ENCODE measurements at regions not wholly inside any gene's neighbourhood (a gene's known extent, or its start where the extent isn't known, plus 50 kb on each side); places are given as distances from the start of the nearest gene placed in this dataset.

GRCh38 chr2:10983711-10984110 lies 72.0 kb downstream of the KCNF1 start:
- peak overlapping the region; percentile 21 to 71 (median 57) for H3K27ac ChIP-seq
- H3K4me3 ChIP-seq, result no peak overlapping the region
- no peaks in the 10 kb centered on the region for H3K36me3 ChIP-seq
- no peaks in the 10 kb centered on the region for H3K9me3 ChIP-seq
- WGBS, 2 donors, result 68% methylated on average over 12 of the region's 12 CpGs; no CpG with 5 or more reads in 1 of the 2 donors
- no peaks in the 10 kb centered on the region for H3K27me3 ChIP-seq
- peaks cover 0 to 6% (median 0%) of the 10 kb centered on the region in 4 donors for H3K4me1 ChIP-seq
- ATAC-seq (ENCODE audit: low FRiP score in 2 of 2) (peak in 1 of 2 donors; percentile 16), DNase-seq (peak; percentile 8 to 42)
- TF ChIP-seq POLR2A (IDR thresholded peaks at IDR 0.05) (no peak), EP300 (IDR thresholded peaks at IDR 0.05) (no peak), CTCF (IDR thresholded peaks at IDR 0.05) (no peak), POLR2AphosphoS5 (IDR thresholded peaks at IDR 0.05) (no peak)

- peaks cover 0 to 6% (median 0%) of the 10 kb centered on the region in 4 donors for H3K4me1 ChIP-seq
- H3K27ac ChIP-seq, result peak overlapping the region in 1 of 4 donors; percentile 71
- DNase-seq (no peak), ATAC-seq (ENCODE audit: low FRiP score in 2 of 2) (no peak)
- H3K36me3 ChIP-seq, result no peaks in the 10 kb centered on the region
- H3K9me3 ChIP-seq, result no peaks in the 10 kb centered on the region
- no peak overlapping the region for H3K4me3 ChIP-seq
- 66 to 74% methylated on average over 6 of the region's 6 CpGs for WGBS, 2 donors
- H3K27me3 ChIP-seq, result no peaks in the 10 kb centered on the region
- TF ChIP-seq CTCF (IDR thresholded peaks at IDR 0.05) (no peak), EP300 (IDR thresholded peaks at IDR 0.05) (no peak), POLR2AphosphoS5 (IDR thresholded peaks at IDR 0.05) (no peak), POLR2A (IDR thresholded peaks at IDR 0.05) (no peak)
Measured at GRCh38 chr2:10984418-10985135, 72.8 kb downstream of the KCNF1 start.

- H3K27ac ChIP-seq, result peak overlapping the region in 1 of 4 donors; percentile 17
Measured at GRCh38 chr2:10985260-10985659, 73.5 kb downstream of the KCNF1 start.

GRCh38 chr2:10985901-10986535 lies 74.3 kb downstream of the KCNF1 start:
- no peak for ATAC-seq (ENCODE audit: low FRiP score in 2 of 2)
- Histone ChIP-seq H3K36me3 (no peaks in the 10 kb centered on the region), H3K9me3 (no peaks in the 10 kb centered on the region), H3K27ac (peak overlapping the region in 1 of 4 donors; percentile 27), H3K27me3 (no peaks in the 10 kb centered on the region), H3K4me1 (peaks cover 0 to 6% (median 0%) of the 10 kb centered on the region in 4 donors), H3K4me3 (no peak overlapping the region)
- 88 to 94% methylated on average over 8 to 9 of the region's 9 CpGs for WGBS, 2 donors
- TF ChIP-seq POLR2AphosphoS5 (IDR thresholded peaks at IDR 0.05) (no peak), CTCF (IDR thresholded peaks at IDR 0.05) (no peak)
- DNase-seq, result peak in 1 of 2 donors; percentile 13

More at GRCh38 chr2:10985260-10985659, 73.5 kb downstream of the KCNF1 start:
- Histone ChIP-seq H3K36me3 (no peaks in the 10 kb centered on the region), H3K4me3 (no peak overlapping the region), H3K9me3 (no peaks in the 10 kb centered on the region), H3K27me3 (no peaks in the 10 kb centered on the region), H3K4me1 (peaks cover 0 to 6% (median 0%) of the 10 kb centered on the region in 4 donors)
- DNase-seq (peak in 1 of 2 donors; percentile 19), ATAC-seq (ENCODE audit: low FRiP score in 2 of 2) (no peak)
- 78% methylated on average over 6 of the region's 6 CpGs for WGBS, 2 donors
- no peak for TF ChIP-seq EP300 (IDR thresholded peaks at IDR 0.05)
- no peak for TF ChIP-seq POLR2AphosphoS5 (IDR thresholded peaks at IDR 0.05)
- no peak for TF ChIP-seq POLR2A (IDR thresholded peaks at IDR 0.05)
- TF ChIP-seq CTCF (IDR thresholded peaks at IDR 0.05), result no peak
